Tibial nerve (tissue), 4 donors: ENCODE measurements at regions not wholly inside any gene's neighbourhood (a gene's known extent, or its start where the extent isn't known, plus 50 kb on each side); places are given as distances from the start of the nearest gene placed in this dataset.

Experiments used
- CTCF ChIP-seq, 5 experiments: fragments of 200-600 bp in 3 of 5; fragments of 450-650 bp in 2 of 5; sonication (generic) in 3 of 5; IDR thresholded peaks; one replicate each; pipeline ENCODE4 v1.5.1; 2016 to 2019; ENCODE audit warnings: antibody characterized with exemption in 5 of 5, mild to moderate bottlenecking in 3 of 5, moderate library complexity in 2 of 5
- EP300 ChIP-seq, 2 donors: sonication (generic); formaldehyde crosslinking; IDR thresholded peaks; one replicate each; pipeline ENCODE4 v1.6.1; 2017; ENCODE audit warnings: antibody characterized with exemption in 2 of 2, mild to moderate bottlenecking in 1 of 2
- POLR2A ChIP-seq, 2 donors: fragments of 450-650 bp; IDR thresholded peaks; one replicate each; pipeline ENCODE4 v1.6.1; 2017; ENCODE audit warnings: antibody characterized with exemption in 2 of 2, mild to moderate bottlenecking in 2 of 2, moderate library complexity in 2 of 2

- TF ChIP-seq POLR2A (IDR thresholded peaks at IDR 0.05) (no peak), CTCF (IDR thresholded peaks at IDR 0.05) (peak in 2 of 5 experiments; percentile 10 to 21), EP300 (IDR thresholded peaks at IDR 0.05) (no peak)
These were observed 164.0 kb upstream of the PZP start for GRCh38 chr12:9372202-9372601.
